ENCODE measurements at regions not wholly inside any gene's neighbourhood (a gene's known extent, or its start where the extent isn't known, plus 50 kb on each side); places are given as distances from the start of the nearest gene placed in this dataset.
"Not testable (repeated sequence)": the region's sequence is repeated elsewhere in the genome, so short reads cannot be mapped to it uniquely, and the experiment has no call there.

GRCh38 chr13:33550885-33551284, 265.3 kb upstream of the STARD13 start:
- DNase-seq (ENCODE audit: low read depth in 3 of 3), result no peak

GRCh38 chr13:33554919-33555791, 262.8 kb upstream of the RFC3 start:
- DNase-seq (ENCODE audit: low read depth in 3 of 3), result no peak

- no peak for DNase-seq (ENCODE audit: low read depth in 3 of 3)
Observed at GRCh38 chr13:33556828-33557227, 261.1 kb upstream of the RFC3 start.

- DNase-seq (ENCODE audit: low read depth in 3 of 3), result no peak
Observed at GRCh38 chr13:33560726-33561125, 257.2 kb upstream of the RFC3 start.

GRCh38 chr13:33561627-33562026, 256.3 kb upstream of the RFC3 start:
- no peak for DNase-seq (ENCODE audit: low read depth in 3 of 3)

GRCh38 chr13:33571618-33572017, 246.3 kb upstream of the RFC3 start:
- DNase-seq (ENCODE audit: low read depth in 3 of 3), result no peak

- DNase-seq (ENCODE audit: low read depth in 3 of 3), result not testable (repeated sequence)
Observed at GRCh38 chr13:33572322-33572721, 245.6 kb upstream of the RFC3 start.

GRCh38 chr13:33575378-33575777, 242.6 kb upstream of the RFC3 start:
- no peak for DNase-seq (ENCODE audit: low read depth in 3 of 3)

GRCh38 chr13:33577007-33577406, 240.9 kb upstream of the RFC3 start:
- no peak for DNase-seq (ENCODE audit: low read depth in 3 of 3)

- DNase-seq (ENCODE audit: low read depth in 3 of 3), result no peak
Observed at GRCh38 chr13:33578786-33579185, 239.2 kb upstream of the RFC3 start.

GRCh38 chr13:33582121-33582520, 235.8 kb upstream of the RFC3 start:
- DNase-seq (ENCODE audit: low read depth in 3 of 3), result no peak

GRCh38 chr13:33583398-33583797, 234.6 kb upstream of the RFC3 start:
- no peak for DNase-seq (ENCODE audit: low read depth in 3 of 3)

- no peak for DNase-seq (ENCODE audit: low read depth in 3 of 3)
Observed at GRCh38 chr13:33590936-33591335, 227.0 kb upstream of the RFC3 start.

GRCh38 chr13:33606692-33607091, 211.3 kb upstream of the RFC3 start:
- DNase-seq (ENCODE audit: low read depth in 3 of 3), result no peak

GRCh38 chr13:33610438-33611120, 207.4 kb upstream of the RFC3 start:
- DNase-seq (ENCODE audit: low read depth in 3 of 3), result peak; percentile 17 to 52 (median 24)

- DNase-seq (ENCODE audit: low read depth in 3 of 3), result no peak
Observed at GRCh38 chr13:33611121-33611805, 206.7 kb upstream of the RFC3 start.

- DNase-seq (ENCODE audit: low read depth in 3 of 3), result no peak
Observed at GRCh38 chr13:33612641-33613638, 205.0 kb upstream of the RFC3 start.

- no peak for DNase-seq (ENCODE audit: low read depth in 3 of 3)
Observed at GRCh38 chr13:33615436-33615835, 202.5 kb upstream of the RFC3 start.

GRCh38 chr13:33616130-33616529, 201.8 kb upstream of the RFC3 start:
- no peak for DNase-seq (ENCODE audit: low read depth in 3 of 3)

GRCh38 chr13:33617055-33617454, 200.9 kb upstream of the RFC3 start:
- no peak for DNase-seq (ENCODE audit: low read depth in 3 of 3)

GRCh38 chr13:33624253-33624652, 193.7 kb upstream of the RFC3 start:
- no peak for DNase-seq (ENCODE audit: low read depth in 3 of 3)

Measured in stimulated activated CD4-positive, alpha-beta T cell treated with anti-CD3 and anti-CD28 coated beads, TNF-alpha, amount 100 ng/mL, for 24 hours (primary cell).